Stimulated activated CD4-positive, alpha-beta T cell treated with anti-CD3 and anti-CD28 coated beads, Interleukin-4, amount 100 ng/mL, for 24 hours (primary cell): ENCODE measurements at regions not wholly inside any gene's neighbourhood (a gene's known extent, or its start where the extent isn't known, plus 50 kb on each side); places are given as distances from the start of the nearest gene placed in this dataset.
"Not testable (repeated sequence)": the region's sequence is repeated elsewhere in the genome, so short reads cannot be mapped to it uniquely, and the experiment has no call there.

Experiments used
- DNase-seq: peaks from one replicate; pipeline ENCODE4 v3.0.0-alpha.2; 2020

- DNase-seq, result no peak
These were observed 473.9 kb upstream of the SYT4 start for GRCh38 chr18:43751203-43751602.

GRCh38 chr18:43751835-43752234, 474.5 kb upstream of the SYT4 start:
- DNase-seq, result no peak

GRCh38 chr18:43757273-43757672, 480.0 kb upstream of the SYT4 start:
- no peak for DNase-seq

- no peak for DNase-seq
These were observed 481.4 kb upstream of the SYT4 start for GRCh38 chr18:43758734-43759133.

GRCh38 chr18:43760010-43760409, 482.7 kb upstream of the SYT4 start:
- DNase-seq, result no peak

- no peak for DNase-seq
These were observed 495.6 kb upstream of the SYT4 start for GRCh38 chr18:43772907-43773306.

- no peak for DNase-seq
These were observed 497.2 kb upstream of the SYT4 start for GRCh38 chr18:43774497-43774896.

GRCh38 chr18:43775591-43775990, 498.3 kb upstream of the SYT4 start:
- no peak for DNase-seq

- no peak for DNase-seq
These were observed 499.7 kb upstream of the SYT4 start for GRCh38 chr18:43776997-43777396.

GRCh38 chr18:43777636-43778304, 500.5 kb upstream of the SYT4 start:
- no peak for DNase-seq

- DNase-seq, result no peak
These were observed 503.6 kb upstream of the SYT4 start for GRCh38 chr18:43780782-43781340.

- no peak for DNase-seq
These were observed 507.9 kb upstream of the SYT4 start for GRCh38 chr18:43785158-43785557.

GRCh38 chr18:43786893-43787292, 509.6 kb upstream of the SYT4 start:
- no peak for DNase-seq

GRCh38 chr18:43787721-43788120, 510.4 kb upstream of the SYT4 start:
- not testable (repeated sequence) for DNase-seq

GRCh38 chr18:43789234-43790000, 512.1 kb upstream of the SYT4 start:
- no peak for DNase-seq

GRCh38 chr18:43793910-43794309, 516.6 kb upstream of the SYT4 start:
- DNase-seq, result no peak

GRCh38 chr18:43794363-43794762, 517.1 kb upstream of the SYT4 start:
- no peak for DNase-seq

GRCh38 chr18:43797347-43797746, 520.1 kb upstream of the SYT4 start:
- no peak for DNase-seq

GRCh38 chr18:43800584-43800983, 523.3 kb upstream of the SYT4 start:
- DNase-seq, result no peak

GRCh38 chr18:43805646-43806194, 528.4 kb upstream of the SYT4 start:
- no peak for DNase-seq

- DNase-seq, result no peak
These were observed 535.3 kb upstream of the SYT4 start for GRCh38 chr18:43812627-43813026.

GRCh38 chr18:43819397-43819796, 542.1 kb upstream of the SYT4 start:
- DNase-seq, result no peak

GRCh38 chr18:43819873-43820272, 542.6 kb upstream of the SYT4 start:
- no peak for DNase-seq

GRCh38 chr18:43825768-43826167, 548.5 kb upstream of the SYT4 start:
- no peak for DNase-seq
